ENCODE measurements at regions not wholly inside any gene's neighbourhood (a gene's known extent, or its start where the extent isn't known, plus 50 kb on each side); places are given as distances from the start of the nearest gene placed in this dataset.
"Not testable (repeated sequence)": the region's sequence is repeated elsewhere in the genome, so short reads cannot be mapped to it uniquely, and the experiment has no call there.

DNA sequence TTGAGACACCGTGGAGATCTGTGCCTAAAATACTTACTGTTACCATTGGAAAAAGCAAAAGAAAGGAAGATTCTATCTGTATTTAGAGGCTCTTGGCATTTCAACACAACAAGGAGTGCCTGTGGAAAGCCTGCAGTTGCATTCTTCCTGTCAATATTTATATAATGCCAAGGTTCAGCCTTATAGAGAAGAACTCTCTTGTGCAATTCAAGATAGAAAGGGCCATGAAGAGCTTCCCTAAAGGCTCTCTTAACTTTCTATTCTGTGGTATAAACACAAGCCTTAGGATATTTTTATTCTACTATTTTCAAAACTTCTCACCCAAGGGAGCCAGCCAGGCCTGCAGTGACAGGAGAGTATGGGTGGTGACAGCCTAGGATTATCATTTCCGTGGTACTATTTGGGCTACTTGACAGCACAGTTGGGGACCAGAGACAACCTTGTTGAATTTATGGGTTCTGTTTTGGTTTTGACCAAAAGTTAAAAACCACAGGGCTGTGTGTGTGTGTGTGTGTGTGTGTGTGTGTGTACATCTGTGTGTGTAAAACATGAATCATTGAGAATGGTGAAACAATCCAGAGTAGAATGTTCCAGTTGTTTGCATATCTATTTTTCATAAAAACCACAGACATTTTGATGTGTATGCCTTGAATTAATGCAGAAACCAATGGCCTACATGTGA lies 700.9 kb upstream of the SLC35B3 start:
- Mint-ChIP-seq H3K27me3 (no peaks in the 10 kb centered on the region), H3K9me3 (peaks cover under 1% of the 10 kb centered on the region), H3K36me3 (no peaks in the 10 kb centered on the region), H3K4me3 (no peak overlapping the region), H3K27ac (no peak overlapping the region), H3K4me1 (no peaks in the 10 kb centered on the region)
- no peak for ATAC-seq (ENCODE audit: low read depth)
- POLR2A ChIA-PET: no interaction called here
- DNase-seq: no peak

DNA sequence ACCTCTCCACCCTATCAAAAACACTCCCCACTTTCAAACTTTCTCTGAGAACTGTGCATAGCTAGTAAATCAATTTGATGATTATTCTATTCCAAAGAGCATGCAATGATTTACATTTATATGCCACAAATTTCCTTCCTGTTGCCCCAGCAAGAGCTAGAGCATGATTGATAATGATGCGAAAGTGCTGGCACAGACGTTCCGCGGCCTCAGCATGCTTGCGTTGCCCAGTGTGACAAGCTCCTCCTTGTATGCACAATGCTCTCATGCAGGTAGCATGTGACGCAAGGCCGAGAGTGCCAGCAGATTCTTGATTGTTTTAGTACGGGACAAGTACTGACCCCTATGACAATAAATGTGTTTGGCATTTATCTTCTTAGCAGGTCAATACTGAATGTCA lies 696.3 kb upstream of the SLC35B3 start:
- ATAC-seq (ENCODE audit: low read depth) (no peak), DNase-seq (no peak)
- no peaks in the 10 kb centered on the region for H3K27me3 Mint-ChIP-seq
- no peak overlapping the region for H3K27ac Mint-ChIP-seq
- no peak overlapping the region for H3K4me3 Mint-ChIP-seq
- POLR2A ChIA-PET: no interaction called here
- H3K36me3 Mint-ChIP-seq: no peaks in the 10 kb centered on the region
- no peaks in the 10 kb centered on the region for H3K4me1 Mint-ChIP-seq
- no peaks in the 10 kb centered on the region for H3K9me3 Mint-ChIP-seq

DNA sequence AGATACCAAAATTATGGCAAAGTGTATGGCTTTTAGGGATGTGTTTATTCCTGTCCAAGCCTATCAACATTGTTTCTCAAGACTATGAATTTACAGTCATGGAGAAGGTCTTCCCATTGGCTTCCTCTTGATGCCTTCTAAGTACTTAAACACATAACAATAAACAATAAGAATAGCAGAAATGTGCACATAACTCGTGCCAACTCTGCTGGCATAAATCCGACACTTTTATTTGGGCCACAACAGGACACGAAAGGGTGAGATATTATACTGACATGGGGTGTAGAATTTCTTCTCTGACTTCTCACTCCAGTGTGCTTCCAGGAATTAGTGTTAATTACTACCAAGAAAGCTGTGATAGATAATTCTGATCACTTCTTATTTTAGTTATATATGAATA lies 695.9 kb upstream of the SLC35B3 start:
- POLR2A ChIA-PET: no interaction called here
- Mint-ChIP-seq H3K36me3 (no peaks in the 10 kb centered on the region), H3K9me3 (no peaks in the 10 kb centered on the region), H3K27me3 (no peaks in the 10 kb centered on the region), H3K27ac (no peak overlapping the region), H3K4me3 (no peak overlapping the region), H3K4me1 (no peaks in the 10 kb centered on the region)
- DNase-seq: no peak
- no peak for ATAC-seq (ENCODE audit: low read depth)

DNA sequence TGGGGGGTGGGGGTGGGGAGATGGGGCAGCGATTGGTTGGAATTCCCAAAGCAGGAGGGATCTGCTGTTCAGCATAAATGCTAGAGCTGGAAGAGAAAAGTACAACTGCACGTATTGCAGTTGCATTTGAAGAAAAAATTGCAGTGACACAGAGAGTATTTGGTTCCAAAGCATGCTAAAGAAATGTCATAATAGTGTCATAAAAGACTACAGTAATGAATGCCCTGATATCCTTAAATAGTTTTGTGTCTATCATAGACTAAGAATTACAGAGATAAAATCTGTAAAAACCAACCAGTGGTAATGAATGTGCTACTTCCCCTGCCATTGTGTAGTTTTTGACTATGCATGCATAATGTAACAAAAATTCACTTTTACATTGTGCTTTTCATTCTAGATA lies 693.6 kb upstream of the SLC35B3 start:
- H3K36me3 Mint-ChIP-seq: no peaks in the 10 kb centered on the region
- no peak for DNase-seq
- H3K4me1 Mint-ChIP-seq: no peaks in the 10 kb centered on the region
- no peak overlapping the region for H3K27ac Mint-ChIP-seq
- H3K27me3 Mint-ChIP-seq: no peaks in the 10 kb centered on the region
- H3K9me3 Mint-ChIP-seq: no peaks in the 10 kb centered on the region
- no peak for ATAC-seq (ENCODE audit: low read depth)
- POLR2A ChIA-PET: no interaction called here
- H3K4me3 Mint-ChIP-seq: no peak overlapping the region

DNA sequence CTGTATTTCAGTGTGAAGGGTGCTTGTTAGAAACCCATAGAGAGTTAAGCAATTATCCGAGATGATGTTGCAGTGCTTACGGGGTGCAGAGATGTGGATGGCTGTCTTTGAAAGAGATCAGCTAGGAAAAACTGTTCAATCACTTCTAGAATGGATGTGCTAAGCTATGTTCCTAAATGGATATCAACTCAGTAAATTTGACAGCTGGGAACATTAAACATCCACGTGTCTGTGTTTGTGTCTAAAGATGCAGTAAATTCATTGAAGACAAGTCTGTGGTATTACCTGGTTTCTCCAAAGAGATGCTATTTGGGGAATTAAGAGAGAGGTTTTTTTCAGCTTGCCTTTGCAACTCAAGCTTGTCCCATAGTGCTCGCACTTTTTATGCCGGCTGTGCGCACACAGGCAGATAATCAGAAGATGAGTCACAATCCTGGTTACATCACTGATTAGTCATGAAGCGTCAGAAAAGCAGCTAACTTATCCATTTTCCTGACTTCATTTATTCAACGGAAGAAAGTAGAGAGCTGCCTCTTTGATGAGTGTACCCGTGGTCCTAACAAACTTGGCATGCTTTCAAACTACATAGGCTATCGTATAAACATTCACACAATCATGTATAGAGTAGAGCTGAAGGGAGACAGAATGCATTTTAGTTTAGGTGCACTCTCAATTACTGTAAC lies 691.7 kb upstream of the SLC35B3 start:
- Mint-ChIP-seq H3K4me3 (no peak overlapping the region), H3K4me1 (no peaks in the 10 kb centered on the region), H3K9me3 (peaks cover 2% of the 10 kb centered on the region), H3K36me3 (no peaks in the 10 kb centered on the region), H3K27ac (no peak overlapping the region), H3K27me3 (no peaks in the 10 kb centered on the region)
- DNase-seq (no peak), ATAC-seq (ENCODE audit: low read depth) (no peak)
- POLR2A ChIA-PET: no interaction called here

DNA sequence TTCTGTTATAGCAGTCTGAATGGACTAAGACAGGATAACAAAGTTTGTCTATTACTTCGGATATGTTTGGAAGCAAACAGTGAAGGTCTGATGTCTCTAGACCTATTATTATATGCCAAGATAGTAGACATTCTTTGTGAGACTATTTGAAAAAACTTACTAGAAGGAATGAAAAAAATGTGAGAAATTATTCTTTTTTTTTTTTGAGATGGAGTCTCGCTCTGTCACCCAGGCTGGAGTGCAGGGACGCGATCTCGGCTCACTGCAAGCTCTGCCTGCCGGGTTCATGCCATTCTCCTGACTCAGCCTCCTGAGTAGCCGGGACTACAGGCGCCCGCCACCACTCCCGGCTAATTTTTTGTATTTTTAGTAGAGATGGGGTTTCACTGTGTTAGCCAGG lies 690.7 kb upstream of the SLC35B3 start:
- H3K36me3 Mint-ChIP-seq; ATAC-seq (ENCODE audit: low read depth); H3K4me3 Mint-ChIP-seq; DNase-seq; H3K9me3 Mint-ChIP-seq; H3K27ac Mint-ChIP-seq; POLR2A ChIA-PET; H3K27me3 Mint-ChIP-seq; H3K4me1 Mint-ChIP-seq: not testable (repeated sequence)

DNA sequence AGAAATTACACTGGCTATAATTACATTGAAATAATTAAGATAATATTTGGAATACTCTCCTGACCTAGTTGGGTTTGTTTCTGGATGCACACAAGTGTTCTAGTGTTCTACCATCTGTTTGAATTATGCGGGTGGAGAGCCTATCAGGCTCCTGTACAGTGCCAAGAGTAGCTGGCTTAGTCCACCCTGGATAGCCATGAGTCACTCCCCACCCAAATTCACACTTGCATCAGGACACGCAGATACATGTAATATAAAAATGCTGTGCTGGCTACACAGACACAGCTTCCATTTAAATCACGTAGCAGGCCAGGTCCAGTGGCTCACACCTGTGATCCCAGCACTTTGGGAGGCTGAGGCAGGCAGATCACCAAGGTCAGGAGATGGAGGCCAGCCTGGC lies 686.2 kb upstream of the SLC35B3 start:
- POLR2A ChIA-PET: no interaction called here
- H3K4me3 Mint-ChIP-seq: no peak overlapping the region

DNA sequence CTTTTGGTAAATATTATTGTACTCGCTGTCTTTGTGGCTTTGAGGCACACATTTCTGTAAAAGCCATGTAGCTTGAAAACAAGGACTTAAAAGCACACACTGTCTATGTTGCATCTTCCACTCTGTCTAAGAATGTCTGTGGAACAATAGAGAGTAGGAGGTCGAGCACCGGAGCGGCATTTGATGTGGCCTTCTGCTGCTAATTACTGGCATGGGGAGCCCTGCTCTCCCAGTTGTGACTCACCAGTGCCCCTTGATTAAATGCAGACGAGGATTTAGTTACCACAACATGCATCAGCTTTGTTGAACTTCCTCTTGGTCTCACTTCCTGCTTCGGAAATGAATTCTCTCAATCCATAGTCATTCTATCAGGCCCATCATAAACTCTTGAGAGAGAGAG lies 680.7 kb upstream of the SLC35B3 start:
- Mint-ChIP-seq H3K27ac (no peak overlapping the region), H3K36me3 (no peaks in the 10 kb centered on the region), H3K9me3 (no peaks in the 10 kb centered on the region), H3K4me3 (no peak overlapping the region), H3K4me1 (no peaks in the 10 kb centered on the region), H3K27me3 (no peaks in the 10 kb centered on the region)
- ATAC-seq (ENCODE audit: low read depth): no peak
- POLR2A ChIA-PET: no interaction called here
- DNase-seq: no peak

More for the DNA sequence above, 686.2 kb upstream of the SLC35B3 start:
- Mint-ChIP-seq H3K27me3 (no peaks in the 10 kb centered on the region), H3K27ac (no peak overlapping the region), H3K36me3 (no peaks in the 10 kb centered on the region), H3K9me3 (peaks cover 2% of the 10 kb centered on the region), H3K4me1 (no peaks in the 10 kb centered on the region)
- ATAC-seq (ENCODE audit: low read depth): no peak
- DNase-seq: no peak

DNA sequence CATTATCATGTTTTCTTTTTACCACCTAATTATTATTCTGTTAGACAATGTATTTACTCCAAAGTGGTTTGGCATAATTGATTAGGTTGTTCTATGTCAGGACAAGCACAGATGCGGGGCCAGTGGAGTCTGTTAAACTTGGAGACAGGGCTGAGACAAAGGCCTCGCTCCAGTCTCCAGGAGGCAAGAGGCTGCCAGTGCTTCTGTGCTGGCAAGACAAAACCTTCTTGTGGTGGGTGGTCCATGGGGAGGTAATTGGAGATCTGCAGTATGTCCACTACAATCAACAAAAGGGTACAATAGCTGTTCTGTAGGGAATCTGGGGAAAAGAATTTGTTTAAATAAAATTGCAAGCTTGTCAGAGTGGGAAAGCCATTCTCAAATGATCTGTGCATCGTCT lies 677.2 kb upstream of the SLC35B3 start:
- Mint-ChIP-seq H3K4me1 (no peaks in the 10 kb centered on the region), H3K36me3 (no peaks in the 10 kb centered on the region), H3K4me3 (no peak overlapping the region), H3K9me3 (no peaks in the 10 kb centered on the region), H3K27me3 (no peaks in the 10 kb centered on the region), H3K27ac (no peak overlapping the region)
- POLR2A ChIA-PET: no interaction called here
- ATAC-seq (ENCODE audit: low read depth) (no peak), DNase-seq (no peak)

DNA sequence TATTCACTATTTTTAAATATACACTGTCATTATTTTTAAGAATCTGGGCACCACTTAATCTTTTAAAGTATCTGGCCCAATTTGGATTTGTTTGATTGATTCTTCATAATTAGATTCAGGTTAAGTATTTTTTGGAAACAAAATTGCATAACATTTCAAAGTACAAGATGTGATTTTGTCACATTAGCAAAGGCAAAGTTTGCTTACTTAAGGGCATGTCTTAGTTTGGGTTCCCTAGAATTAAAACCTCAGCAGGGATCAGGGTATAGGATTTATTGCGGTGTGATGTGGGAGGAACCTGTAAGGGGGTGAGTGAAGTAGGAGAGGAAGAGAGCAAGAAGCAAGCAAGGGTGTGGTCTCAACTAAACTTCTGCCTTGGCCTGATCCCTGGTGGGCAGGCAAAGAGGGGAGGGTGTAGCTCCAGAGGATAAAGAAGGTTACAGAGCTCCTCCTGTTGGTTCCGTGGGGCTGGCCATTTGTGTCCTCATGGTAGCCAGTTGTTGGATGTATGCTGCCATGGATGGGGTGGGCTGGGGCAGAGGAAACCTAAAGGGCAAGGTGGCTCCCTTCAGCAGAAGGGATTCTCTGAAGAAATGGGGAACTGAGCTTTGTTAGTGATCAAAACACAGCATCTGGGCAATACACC lies 668.7 kb upstream of the SLC35B3 start:
- Mint-ChIP-seq H3K27ac (no peak overlapping the region), H3K9me3 (no peaks in the 10 kb centered on the region), H3K36me3 (no peaks in the 10 kb centered on the region), H3K4me3 (no peak overlapping the region), H3K4me1 (no peaks in the 10 kb centered on the region), H3K27me3 (no peaks in the 10 kb centered on the region)
- DNase-seq (no peak), ATAC-seq (ENCODE audit: low read depth) (no peak)
- POLR2A ChIA-PET: no interaction called here

DNA sequence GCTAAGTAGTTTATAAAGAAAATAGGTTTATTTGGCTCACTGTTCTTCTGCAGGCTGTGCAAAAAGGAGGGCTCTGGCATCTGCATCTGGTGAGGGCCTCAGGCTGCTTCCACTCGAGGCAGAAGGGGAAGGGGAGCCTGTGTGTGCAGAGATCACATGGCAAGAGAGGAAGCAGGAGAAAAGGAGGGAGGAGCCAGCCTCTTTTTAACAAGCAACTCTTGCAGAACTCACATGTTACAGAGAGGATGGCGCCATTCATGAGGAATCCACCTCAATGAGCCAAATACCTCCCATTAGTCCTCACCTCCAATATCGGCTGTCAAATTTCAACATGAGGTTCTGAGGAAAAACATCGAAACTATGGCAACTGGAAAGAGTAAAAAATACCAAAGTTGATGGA lies 666.6 kb upstream of the SLC35B3 start:
- H3K36me3 Mint-ChIP-seq: no peaks in the 10 kb centered on the region
- no peak for ATAC-seq (ENCODE audit: low read depth)
- no peaks in the 10 kb centered on the region for H3K4me1 Mint-ChIP-seq
- no peak for DNase-seq
- POLR2A ChIA-PET: no interaction called here
- no peak overlapping the region for H3K27ac Mint-ChIP-seq
- H3K27me3 Mint-ChIP-seq: no peaks in the 10 kb centered on the region
- no peaks in the 10 kb centered on the region for H3K9me3 Mint-ChIP-seq
- H3K4me3 Mint-ChIP-seq: no peak overlapping the region

DNA sequence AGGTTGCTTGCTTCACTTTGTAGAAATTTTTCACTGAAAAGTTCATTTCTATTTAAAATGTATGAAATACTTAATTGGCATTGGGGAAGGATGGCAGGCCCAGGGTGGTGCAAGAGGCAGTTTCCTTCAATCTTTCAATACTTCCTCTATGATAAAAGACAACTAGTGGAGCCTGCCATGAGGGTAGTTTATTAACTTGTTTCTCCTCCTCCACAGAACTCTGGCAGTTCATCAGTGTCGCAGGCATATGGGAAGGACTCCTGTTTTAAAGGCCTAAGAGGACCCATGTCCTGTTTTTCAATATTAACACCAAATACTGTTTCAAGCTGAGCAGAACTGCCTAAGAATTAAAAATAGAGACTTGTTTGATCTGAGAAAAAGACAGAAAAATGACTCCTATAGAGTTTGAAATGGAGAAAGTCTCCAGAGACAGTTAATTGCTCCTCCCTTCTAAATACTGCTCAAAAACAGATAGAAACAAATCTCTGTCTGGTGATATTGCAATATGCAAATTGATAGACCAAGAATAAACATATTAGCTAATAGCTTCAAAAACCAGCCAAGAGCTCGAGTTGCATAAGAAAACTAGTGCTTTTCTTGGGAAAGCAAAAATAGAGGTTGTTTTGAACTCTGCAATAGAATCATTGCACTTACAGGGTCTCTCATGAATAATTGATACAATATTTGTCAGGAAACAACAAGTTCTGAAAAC lies 665.7 kb upstream of the SLC35B3 start:
- DNase-seq (no peak), ATAC-seq (ENCODE audit: low read depth) (no peak)
- Mint-ChIP-seq H3K27ac (no peak overlapping the region), H3K36me3 (no peaks in the 10 kb centered on the region), H3K9me3 (no peaks in the 10 kb centered on the region), H3K4me1 (no peaks in the 10 kb centered on the region), H3K27me3 (no peaks in the 10 kb centered on the region), H3K4me3 (no peak overlapping the region)
- POLR2A ChIA-PET: no interaction called here

DNA sequence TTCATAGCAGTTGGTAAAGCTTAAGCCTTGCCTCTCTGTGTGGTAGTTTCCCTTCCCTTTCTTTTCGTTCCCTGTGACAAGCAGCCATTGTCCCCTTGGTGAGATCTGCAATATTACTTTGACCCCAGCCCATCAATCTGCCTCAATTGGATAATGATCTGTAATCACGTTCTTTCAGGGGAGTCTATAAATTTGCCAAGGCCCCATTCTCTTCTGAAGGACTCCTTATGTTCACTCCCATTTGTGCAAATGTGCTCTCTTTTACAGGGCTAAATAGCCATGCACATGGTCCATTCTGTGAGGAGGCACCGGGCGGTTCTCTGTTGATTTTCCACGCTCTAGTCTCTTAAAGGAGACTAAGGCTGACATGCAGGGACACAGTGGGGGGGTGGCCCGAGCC lies 660.4 kb upstream of the SLC35B3 start:
- DNase-seq (no peak), ATAC-seq (ENCODE audit: low read depth) (no peak)
- Mint-ChIP-seq H3K27me3 (no peaks in the 10 kb centered on the region), H3K36me3 (no peaks in the 10 kb centered on the region), H3K27ac (no peak overlapping the region), H3K9me3 (no peaks in the 10 kb centered on the region), H3K4me1 (no peaks in the 10 kb centered on the region), H3K4me3 (no peak overlapping the region)
- POLR2A ChIA-PET: no interaction called here

DNA sequence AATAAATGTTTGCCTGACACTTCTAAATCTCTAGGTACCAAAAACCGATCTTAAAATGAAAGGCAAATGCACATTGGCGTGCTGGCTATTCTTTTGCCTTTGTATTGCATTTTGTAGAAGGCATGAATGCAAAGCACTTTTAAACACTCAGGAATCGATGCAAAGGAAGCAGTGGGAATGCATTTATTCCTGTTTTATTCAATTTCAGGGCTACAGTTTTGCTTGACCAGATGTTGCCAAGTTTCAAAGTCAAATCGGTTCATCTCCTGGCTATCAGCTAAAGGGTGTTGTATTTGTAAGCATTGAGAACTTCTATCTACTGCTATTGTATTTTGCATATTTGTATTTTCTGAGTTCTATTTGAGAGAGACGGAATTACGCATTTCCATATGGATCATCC lies 659.8 kb upstream of the SLC35B3 start:
- DNase-seq: no peak
- H3K4me1 Mint-ChIP-seq: no peaks in the 10 kb centered on the region
- no peaks in the 10 kb centered on the region for H3K27me3 Mint-ChIP-seq
- ATAC-seq (ENCODE audit: low read depth): no peak
- H3K9me3 Mint-ChIP-seq: no peaks in the 10 kb centered on the region
- H3K36me3 Mint-ChIP-seq: no peaks in the 10 kb centered on the region
- H3K27ac Mint-ChIP-seq: no peak overlapping the region
- POLR2A ChIA-PET: no interaction called here
- H3K4me3 Mint-ChIP-seq: no peak overlapping the region
